A549 (cell line): ENCODE measurements at regions not wholly inside any gene's neighbourhood (a gene's known extent, or its start where the extent isn't known, plus 50 kb on each side); places are given as distances from the start of the nearest gene placed in this dataset.

ENCODE experiments used
- ATAC-seq, 2 experiments: fragments of 200-7000 bp in 1 of 2; fragments of >200 bp in 1 of 2; cut with Nextera tagmentation in 1 of 2; cut with Tn5 transposase in 1 of 2; 3 replicates each; pipeline versions ENCODE4 v1.8.0 to v1.9.1; 2018 to 2020; ENCODE audit warnings: mild to moderate bottlenecking in 1 of 2, moderate library complexity in 1 of 2
- CTCF ChIA-PET: fragments of 300-600 bp; sonication (Branson Sonifier 250); formaldehyde crosslinking; extraction: SDS; loops from one replicate; lab custom pipeline; 2021; ENCODE audit warnings: antibody characterized with exemption, inconsistent platforms; lab: Yijun Ruan, JAX
- POLR2A ChIA-PET: fragments of 350-600 bp; formaldehyde crosslinking; extraction: SDS; loops from one replicate; lab custom pipeline; 2021; ENCODE audit warnings: antibody characterized with exemption, inconsistent platforms; lab: Yijun Ruan, JAX
- DNase-seq, 2 experiments: peaks; one replicate each; pipeline versions ENCODE4 v3.0.0 to v3.0.0-alpha.2; 2011 to 2016; ENCODE audit warnings: low read depth in 1 of 2, low spot score in 1 of 2
- FAIRE-seq: peaks from 2 replicates; lab custom pipeline; 2011; peaks lifted over from hg19 to GRCh38; lab: Jason Lieb, UNC
- H3K27ac ChIP-seq, 2 experiments: fragments of >200 bp; sonication (Bioruptor Twin); formaldehyde crosslinking; 3 replicates each; pipeline ENCODE4 v1.5.1; 2016 to 2017
- H3K4me1 ChIP-seq: fragments of >200 bp; sonication (Bioruptor Twin); formaldehyde crosslinking; 3 replicates; pipeline ENCODE4 v1.6.1; 2016
- H3K4me2 ChIP-seq: fragments of >200 bp; sonication (Bioruptor Twin); formaldehyde crosslinking; 3 replicates; pipeline ENCODE4 v1.6.1; 2016
- H3K4me3 ChIP-seq: fragments of >200 bp; sonication (Bioruptor Twin); formaldehyde crosslinking; 3 replicates; pipeline ENCODE4 v1.5.1; 2016
- H3K9me3 ChIP-seq: fragments of >200 bp; sonication (Bioruptor Twin); formaldehyde crosslinking; 3 replicates; pipeline ENCODE4 v1.6.1; 2016
- BHLHE40 ChIP-seq: IDR thresholded peaks from 2 replicates; pipeline ENCODE4 v1.6.1; 2012; ENCODE audit warnings: low read depth, low read length, inconsistent platforms
- CTCF ChIP-seq: fragments of >200 bp; sonication (Bioruptor Twin); formaldehyde crosslinking; IDR thresholded peaks from 3 replicates; pipeline ENCODE4 v1.5.1; 2016
- EHF ChIP-seq: fragments of 250-450 bp; sonication (Bioruptor Pico); IDR thresholded peaks from 2 replicates; pipeline ENCODE4 v1.5.0; 2020; ENCODE audit warnings: mild to moderate bottlenecking
- ELK1 ChIP-seq: fragments of 150-350 bp; IDR thresholded peaks from 2 replicates; pipeline ENCODE4 v1.6.1; 2014; ENCODE audit warnings: low read depth, mild to moderate bottlenecking, low read length
- FOSB ChIP-seq: fragments of 250-450 bp; sonication (Bioruptor Pico); IDR thresholded peaks from 2 replicates; pipeline ENCODE4 v1.5.0; 2020; ENCODE audit warnings: mild to moderate bottlenecking, moderate library complexity
- FOSL2 ChIP-seq, 2 experiments: fragments of 450-650 bp in 1 of 2; fragments of >200 bp in 1 of 2; sonication (Bioruptor Twin) in 1 of 2; formaldehyde crosslinking; IDR thresholded peaks; 2 replicates each; pipeline versions ENCODE4 v1.5.0 to v1.6.1; 2016 to 2020; ENCODE audit warnings: mild to moderate bottlenecking in 1 of 2, moderate library complexity in 1 of 2
- HDAC2 ChIP-seq: fragments of 200-600 bp; sonication (generic); IDR thresholded peaks from 2 replicates; pipeline ENCODE4 v1.6.1; 2016
- HES2 ChIP-seq: fragments of >200 bp; sonication (Bioruptor Twin); formaldehyde crosslinking; IDR thresholded peaks from 2 replicates; pipeline ENCODE4 v1.6.1; 2016
- HEYL ChIP-seq: fragments of 250-450 bp; sonication (Bioruptor Pico); IDR thresholded peaks from 2 replicates; pipeline ENCODE4 v1.8.0; 2021; ENCODE audit warnings: mild to moderate bottlenecking, moderate library complexity
- HOXA7 ChIP-seq: fragments of 250-450 bp; sonication (Bioruptor Pico); IDR thresholded peaks from 2 replicates; pipeline ENCODE4 v1.5.0; 2020; ENCODE audit warnings: mild to moderate bottlenecking, moderate library complexity
- HOXB13 ChIP-seq: fragments of 250-450 bp; sonication (Bioruptor Pico); IDR thresholded peaks from 2 replicates; pipeline ENCODE4 v1.5.0; 2020; ENCODE audit warnings: low read depth, mild to moderate bottlenecking, moderate library complexity
- JUN ChIP-seq, 2 experiments: fragments of >200 bp; sonication (Bioruptor Twin); formaldehyde crosslinking; IDR thresholded peaks; 2 replicates in 1 of 2; 3 replicates in 1 of 2; pipeline ENCODE4 v1.6.1; 2016 to 2017
- JUNB ChIP-seq: fragments of >200 bp; sonication (Bioruptor Twin); formaldehyde crosslinking; IDR thresholded peaks from 2 replicates; pipeline ENCODE4 v1.6.1; 2016
- MAX ChIP-seq: IDR thresholded peaks from 2 replicates; pipeline ENCODE4 v1.6.1; 2012
- MAZ ChIP-seq: fragments of 150-350 bp; IDR thresholded peaks from 2 replicates; pipeline ENCODE4 v1.6.1; 2014; ENCODE audit warnings: antibody characterized with exemption, low read depth, low read length, borderline replicate concordance
- NPAS2 ChIP-seq: fragments of 250-450 bp; sonication (Bioruptor Pico); IDR thresholded peaks from 2 replicates; pipeline ENCODE4 v1.8.0; 2022; ENCODE audit warnings: mild to moderate bottlenecking, moderate library complexity, borderline replicate concordance
- NR3C1 ChIP-seq: fragments of >200 bp; sonication (Bioruptor Twin); formaldehyde crosslinking; IDR thresholded peaks from 3 replicates; pipeline ENCODE4 v1.6.1; 2017
- POLR2AphosphoS2 ChIP-seq: conservative IDR thresholded peaks from 2 replicates; pipeline ENCODE4 v1.6.1; 2012; ENCODE audit warnings: low read length, improper control_type of control experiment, inconsistent platforms
- RARB ChIP-seq: fragments of 250-450 bp; sonication (Bioruptor Pico); IDR thresholded peaks from 2 replicates; pipeline ENCODE4 v1.8.0; 2021; ENCODE audit warnings: mild to moderate bottlenecking, moderate library complexity
- REST ChIP-seq: fragments of 200-600 bp; sonication (generic); IDR thresholded peaks from 2 replicates; pipeline ENCODE4 v1.6.1; 2016; ENCODE audit warnings: antibody characterized with exemption, mild to moderate bottlenecking, moderate library complexity
- RFX5 ChIP-seq: fragments of 450-650 bp; IDR thresholded peaks from 2 replicates; pipeline ENCODE4 v1.7.1; 2014; ENCODE audit warnings: antibody characterized with exemption, mild to moderate bottlenecking, moderate library complexity
- RNF2 ChIP-seq: fragments of 200-600 bp; sonication (generic); IDR thresholded peaks from 2 replicates; pipeline ENCODE4 v1.6.1; 2016; ENCODE audit warnings: low read depth, mild to moderate bottlenecking, antibody characterized with exemption, moderate library complexity, borderline replicate concordance
- SMC3 ChIP-seq: fragments of >200 bp; sonication (Bioruptor Twin); formaldehyde crosslinking; IDR thresholded peaks from 3 replicates; pipeline ENCODE4 v1.6.1; 2018; ENCODE audit warnings: inconsistent platforms
- SREBF2 ChIP-seq: fragments of 450-650 bp; IDR thresholded peaks from 2 replicates; pipeline ENCODE4 v1.6.1; 2014; ENCODE audit warnings: mild to moderate bottlenecking, moderate library complexity
- TP53 ChIP-seq: fragments of 250-450 bp; sonication (Bioruptor Pico); IDR thresholded peaks from 2 replicates; pipeline ENCODE4 v1.5.0; 2021; ENCODE audit warnings: mild to moderate bottlenecking, moderate library complexity
- ZC3H11A ChIP-seq: fragments of 450-650 bp; IDR thresholded peaks from 2 replicates; pipeline ENCODE4 v1.6.1; 2014; ENCODE audit warnings: antibody characterized with exemption, mild to moderate bottlenecking
- ZFP36 ChIP-seq: fragments of 450-650 bp; IDR thresholded peaks from 2 replicates; pipeline ENCODE4 v1.6.1; 2014; ENCODE audit warnings: borderline replicate concordance; ENCODE audit not compliant: partially characterized antibody
- WGBS: methylation state at CpG from one replicate; pipeline ENCODE4 v1.1.6; 2017; ENCODE audit errors: missing lambda C conversion rate; 5-methylcytosine and 5-hydroxymethylcytosine counted together

- Histone ChIP-seq H3K27ac (no peak overlapping the region), H3K4me2 (no peak overlapping the region), H3K9me3 (no peaks in the 10 kb centered on the region), H3K4me1 (no peaks in the 10 kb centered on the region), H3K4me3 (no peak overlapping the region)
- DNase-seq, result no peak
- TF ChIP-seq FOSL2 (IDR thresholded peaks at IDR 0.05), result no peak
- TF ChIP-seq FOSL2 (CRISPR knock-in tag; IDR thresholded peaks at IDR 0.05), result no peak
- no peak for TF ChIP-seq HOXA7 (CRISPR knock-in tag)
- no peak for TF ChIP-seq HEYL
- no peak for TF ChIP-seq HES2
- TF ChIP-seq NPAS2, result no peak
- no peak for TF ChIP-seq JUNB
- TF ChIP-seq SMC3, result no peak
- TF ChIP-seq FOSB (CRISPR knock-in tag), result no peak
- no peak for TF ChIP-seq HOXB13 (CRISPR knock-in tag)
- no peak for TF ChIP-seq EHF (CRISPR knock-in tag)
- TF ChIP-seq RARB (CRISPR knock-in tag), result no peak
- no peak for TF ChIP-seq SREBF2
- TF ChIP-seq ZFP36, result no peak
- no peak for TF ChIP-seq ZC3H11A
- TF ChIP-seq POLR2AphosphoS2, result no peak
- no peak for TF ChIP-seq CTCF
- TF ChIP-seq BHLHE40, result no peak
- TF ChIP-seq NR3C1, result no peak
- ChIA-PET POLR2A (no interaction called here), CTCF (interaction anchor here (1.4 kb wide), 1 partner anchor 11 kb away, joined by 5 read pairs; no protein-coding TSS in a partner anchor)
- no peak for FAIRE-seq
- no peak for ATAC-seq
- 11% methylated on average over 3 of the region's 3 CpGs for WGBS
Measured at GRCh38 chr5:158143081-158143480, 284.1 kb upstream of the CLINT1 start.

- CTCF ChIA-PET, result interaction anchor here (1.4 kb wide), 1 partner anchor 12 kb away, joined by 5 read pairs; no protein-coding TSS in a partner anchor
- DNase-seq, result no peak
- H3K4me1 ChIP-seq, result no peaks in the 10 kb centered on the region
- WGBS, result 49% methylated on average over 3 of the region's 3 CpGs
- TF ChIP-seq HDAC2 (no peak), RNF2 (no peak), HES2 (no peak), RFX5 (no peak), ELK1 (no peak), TP53 (CRISPR knock-in tag) (no peak), JUN (IDR thresholded peaks at IDR 0.05) (no peak), REST (no peak), MAX (no peak), MAZ (no peak)
- no peak overlapping the region for H3K27ac ChIP-seq
- no peak overlapping the region for H3K4me2 ChIP-seq
- no peak for ATAC-seq
- no peaks in the 10 kb centered on the region for H3K9me3 ChIP-seq
- FAIRE-seq, result no peak
- H3K4me3 ChIP-seq, result no peak overlapping the region
- POLR2A ChIA-PET, result no interaction called here
Measured at GRCh38 chr5:158142156-158142555, 283.2 kb upstream of the CLINT1 start.
